ENCODE measurements at regions not wholly inside any gene's neighbourhood (a gene's known extent, or its start where the extent isn't known, plus 50 kb on each side); places are given as distances from the start of the nearest gene placed in this dataset.

GRCh38 chr22:48234011-48234410 lies 1471.6 kb downstream of the TBC1D22A start:
- no peak overlapping the region for H3K4me3 ChIP-seq (ENCODE audit: low read depth, low read length)
- TF ChIP-seq, protein P1, sequence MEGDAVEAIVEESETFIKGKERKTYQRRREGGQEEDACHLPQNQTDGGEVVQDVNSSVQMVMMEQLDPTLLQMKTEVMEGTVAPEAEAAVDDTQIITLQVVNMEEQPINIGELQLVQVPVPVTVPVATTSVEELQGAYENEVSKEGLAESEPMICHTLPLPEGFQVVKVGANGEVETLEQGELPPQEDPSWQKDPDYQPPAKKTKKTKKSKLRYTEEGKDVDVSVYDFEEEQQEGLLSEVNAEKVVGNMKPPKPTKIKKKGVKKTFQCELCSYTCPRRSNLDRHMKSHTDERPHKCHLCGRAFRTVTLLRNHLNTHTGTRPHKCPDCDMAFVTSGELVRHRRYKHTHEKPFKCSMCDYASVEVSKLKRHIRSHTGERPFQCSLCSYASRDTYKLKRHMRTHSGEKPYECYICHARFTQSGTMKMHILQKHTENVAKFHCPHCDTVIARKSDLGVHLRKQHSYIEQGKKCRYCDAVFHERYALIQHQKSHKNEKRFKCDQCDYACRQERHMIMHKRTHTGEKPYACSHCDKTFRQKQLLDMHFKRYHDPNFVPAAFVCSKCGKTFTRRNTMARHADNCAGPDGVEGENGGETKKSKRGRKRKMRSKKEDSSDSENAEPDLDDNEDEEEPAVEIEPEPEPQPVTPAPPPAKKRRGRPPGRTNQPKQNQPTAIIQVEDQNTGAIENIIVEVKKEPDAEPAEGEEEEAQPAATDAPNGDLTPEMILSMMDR (IDR thresholded peaks at IDR 0.05; ENCODE audit: borderline replicate concordance, insufficient read depth, low read depth, low read length), result no peak

- no peak overlapping the region for H3K4me3 ChIP-seq (ENCODE audit: low read depth, low read length)
- TF ChIP-seq, protein P1 (IDR thresholded peaks at IDR 0.05; ENCODE audit: borderline replicate concordance, insufficient read depth, low read depth, low read length), result no peak
Observed at GRCh38 chr22:48233586-48233985, 1471.1 kb downstream of the TBC1D22A start.

DNA sequence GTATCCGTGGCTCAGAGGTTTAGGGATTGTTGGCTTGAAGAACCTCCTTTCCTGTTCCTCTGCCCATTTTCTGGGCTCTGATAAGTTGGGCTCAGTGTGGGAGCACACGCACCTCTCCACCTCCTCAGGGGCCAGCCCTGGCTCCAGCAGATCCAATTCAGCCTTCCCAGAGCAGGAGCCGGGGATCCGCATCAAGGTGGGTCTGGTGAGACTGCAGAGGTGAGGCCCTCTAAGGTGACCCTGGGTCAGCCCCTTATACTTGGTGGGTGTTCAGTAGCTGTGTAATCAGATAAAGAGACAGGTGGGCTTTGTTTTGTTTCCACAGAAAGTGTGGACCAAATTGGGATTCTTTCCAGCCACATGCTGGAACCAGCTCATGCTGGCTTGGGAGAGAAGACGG lies 1466.0 kb downstream of the TBC1D22A start:
- TF ChIP-seq, protein P1 (IDR thresholded peaks at IDR 0.05; ENCODE audit: borderline replicate concordance, insufficient read depth, low read depth, low read length), result no peak

DNA sequence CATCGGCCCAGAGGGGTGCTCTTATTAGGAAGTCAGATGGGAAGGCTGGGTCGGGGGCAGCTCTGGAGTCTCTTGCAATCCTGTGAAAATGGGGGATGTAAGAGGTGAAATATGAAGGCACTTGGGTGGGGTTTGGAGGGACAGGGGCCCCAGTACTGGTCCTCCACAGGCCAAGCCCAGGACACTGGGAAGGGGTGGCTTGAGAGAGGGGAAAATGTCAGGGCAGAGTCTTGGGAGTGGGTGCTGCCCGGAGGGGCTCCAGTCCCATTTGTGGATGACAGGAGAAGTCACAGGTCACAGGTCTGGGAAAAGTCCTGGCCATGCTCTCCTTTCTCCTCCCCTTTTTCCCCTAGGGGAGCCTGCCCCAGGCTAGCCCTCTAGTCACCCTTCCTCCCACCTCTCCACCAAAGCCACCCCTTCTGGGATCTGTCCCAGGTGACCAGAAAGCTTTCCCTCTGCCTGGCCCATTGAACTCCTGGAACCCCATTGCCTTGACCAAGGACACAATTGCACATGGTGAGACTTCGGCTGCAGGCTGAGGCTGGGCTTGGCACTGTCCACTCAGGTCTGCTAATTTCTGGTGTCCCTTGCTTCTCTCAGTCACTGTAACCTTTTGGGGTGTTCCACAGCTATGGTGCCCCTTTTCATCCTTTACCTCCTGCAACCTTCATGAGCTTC lies 1465.0 kb downstream of the TBC1D22A start:
- TF ChIP-seq, protein P1 (IDR thresholded peaks at IDR 0.05; ENCODE audit: borderline replicate concordance, insufficient read depth, low read depth, low read length), result no peak
- H3K4me3 ChIP-seq (ENCODE audit: low read depth, low read length), result no peak overlapping the region

More for the DNA sequence above, 1466.0 kb downstream of the TBC1D22A start:
- H3K4me3 ChIP-seq (ENCODE audit: low read depth, low read length), result no peak overlapping the region

DNA sequence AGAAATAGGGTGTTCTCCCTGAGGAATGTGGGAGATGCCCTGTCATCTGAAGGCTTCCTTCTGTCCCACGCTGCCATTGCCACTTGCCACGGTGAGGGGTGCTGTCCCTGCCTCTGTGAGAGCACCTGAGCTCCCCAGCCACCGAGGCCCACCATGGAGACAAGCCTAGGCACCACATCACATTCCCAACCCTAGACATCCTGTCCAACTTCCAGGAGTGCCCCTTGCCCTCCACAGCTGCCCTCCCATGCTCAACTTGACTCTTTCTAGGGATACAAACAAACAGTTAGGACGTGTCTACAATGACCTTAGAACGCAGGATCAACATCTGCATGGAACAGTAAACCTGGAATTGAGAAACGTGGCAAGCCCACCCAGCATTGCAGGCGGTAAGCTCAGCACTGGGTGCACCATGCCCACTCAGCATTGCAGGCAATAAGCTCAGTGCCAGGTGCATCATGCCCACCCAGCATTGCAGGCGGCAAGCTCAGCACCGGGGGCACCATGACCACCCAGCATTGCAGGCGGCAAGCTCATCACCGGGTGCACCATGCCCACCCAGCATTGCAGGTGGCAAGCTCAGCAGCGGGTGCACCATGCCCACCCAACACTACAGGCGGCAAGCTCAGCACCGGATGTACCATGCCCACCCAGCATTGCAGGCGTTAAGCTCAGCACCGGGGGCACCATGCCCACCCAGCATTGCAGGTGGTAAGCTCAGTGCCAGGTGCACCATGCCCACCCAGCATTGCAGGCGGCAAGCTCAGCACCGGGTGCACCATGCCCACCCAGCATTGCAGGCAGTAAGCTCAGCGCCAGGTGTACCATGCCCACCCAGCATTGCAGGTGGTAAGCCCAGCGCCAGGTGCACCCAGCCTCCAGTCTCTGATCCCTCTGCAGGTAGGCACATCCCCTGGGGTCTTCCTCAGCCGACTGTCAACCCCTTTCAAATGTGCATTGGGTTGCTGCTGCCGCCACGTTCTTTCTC lies 1463.9 kb downstream of the TBC1D22A start:
- TF ChIP-seq, protein P1 (IDR thresholded peaks at IDR 0.05; ENCODE audit: borderline replicate concordance, insufficient read depth, low read depth, low read length), result no peak
- H3K4me3 ChIP-seq (ENCODE audit: low read depth, low read length), result no peak overlapping the region

- H3K4me3 ChIP-seq (ENCODE audit: low read depth, low read length), result no peak overlapping the region
- TF ChIP-seq, protein P1 (IDR thresholded peaks at IDR 0.05; ENCODE audit: borderline replicate concordance, insufficient read depth, low read depth, low read length), result no peak
Observed at GRCh38 chr22:48224332-48224731, 1461.9 kb downstream of the TBC1D22A start.
